HG02938 (cell line): ENCODE measurements at regions not wholly inside any gene's neighbourhood (a gene's known extent, or its start where the extent isn't known, plus 50 kb on each side); places are given as distances from the start of the nearest gene placed in this dataset.

Experiments used
- ATAC-seq: cut with Tn5 transposase; IDR thresholded peaks from one replicate; pipeline ENCODE4 v1.9.1; 2021; ENCODE audit warnings: mild to moderate bottlenecking, moderate library complexity; ENCODE audit not compliant: unreplicated experiment

GRCh38 chr12:127649961-127650360 lies 617.0 kb upstream of the TMEM132C start:
- ATAC-seq = no peak

GRCh38 chr12:127650626-127651025 lies 616.3 kb upstream of the TMEM132C start:
- ATAC-seq = no peak

GRCh38 chr12:127652281-127652680 lies 614.7 kb upstream of the TMEM132C start:
- ATAC-seq = no peak

- no peak for ATAC-seq
Observed at GRCh38 chr12:127654383-127654985, 612.5 kb upstream of the TMEM132C start.

GRCh38 chr12:127655691-127656090 lies 611.3 kb upstream of the TMEM132C start:
- no peak for ATAC-seq

GRCh38 chr12:127656266-127656665 lies 610.7 kb upstream of the TMEM132C start:
- ATAC-seq = no peak

- no peak for ATAC-seq
Observed at GRCh38 chr12:127657036-127657435, 609.9 kb upstream of the TMEM132C start.

- no peak for ATAC-seq
Observed at GRCh38 chr12:127660961-127661360, 606.0 kb upstream of the TMEM132C start.

- ATAC-seq = no peak
Observed at GRCh38 chr12:127663716-127664115, 603.3 kb upstream of the TMEM132C start.

- ATAC-seq = no peak
Observed at GRCh38 chr12:127664901-127665300, 602.1 kb upstream of the TMEM132C start.

- ATAC-seq = no peak
Observed at GRCh38 chr12:127667131-127667685, 599.8 kb upstream of the TMEM132C start.

GRCh38 chr12:127670294-127670693 lies 596.7 kb upstream of the TMEM132C start:
- no peak for ATAC-seq

GRCh38 chr12:127670796-127671195 lies 596.2 kb upstream of the TMEM132C start:
- ATAC-seq = no peak

GRCh38 chr12:127675936-127676335 lies 591.0 kb upstream of the TMEM132C start:
- no peak for ATAC-seq

- no peak for ATAC-seq
Observed at GRCh38 chr12:127677537-127678131, 589.3 kb upstream of the TMEM132C start.

GRCh38 chr12:127678945-127679344 lies 588.0 kb upstream of the TMEM132C start:
- no peak for ATAC-seq

GRCh38 chr12:127680516-127680915 lies 586.5 kb upstream of the TMEM132C start:
- ATAC-seq = no peak

- no peak for ATAC-seq
Observed at GRCh38 chr12:127681151-127681754, 585.7 kb upstream of the TMEM132C start.

GRCh38 chr12:127685491-127685890 lies 581.5 kb upstream of the TMEM132C start:
- ATAC-seq = no peak

GRCh38 chr12:127685931-127686330 lies 581.0 kb upstream of the TMEM132C start:
- ATAC-seq = no peak

- no peak for ATAC-seq
Observed at GRCh38 chr12:127687181-127687580, 579.8 kb upstream of the TMEM132C start.

GRCh38 chr12:127688906-127689428 lies 578.0 kb upstream of the TMEM132C start:
- no peak for ATAC-seq
